GM23248 (cell line): ENCODE measurements at regions not wholly inside any gene's neighbourhood (a gene's known extent, or its start where the extent isn't known, plus 50 kb on each side); places are given as distances from the start of the nearest gene placed in this dataset.

Experiments used
- DNase-seq: peaks from one replicate; pipeline ENCODE4 v3.0.0-alpha.2; 2015
- H2AFZ ChIP-seq: fragments of 200-600 bp; sonication (generic); 2 replicates; pipeline ENCODE4 v1.6.1; 2016; ENCODE audit warnings: antibody characterized with exemption
- H3F3A ChIP-seq: fragments of 200-600 bp; sonication (generic); 2 replicates; pipeline ENCODE4 v1.6.1; 2016; ENCODE audit warnings: mild to moderate bottlenecking, antibody characterized with exemption, mixed run types; ENCODE audit not compliant: insufficient read depth
- H3K27ac ChIP-seq: fragments of 200-600 bp; sonication (generic); 2 replicates; pipeline ENCODE4 v1.5.1; 2016; ENCODE audit warnings: mild to moderate bottlenecking
- H3K27me3 ChIP-seq: fragments of 200-600 bp; sonication (generic); replicated peaks from 2 replicates; pipeline ENCODE4 v1.6.1; 2016; ENCODE audit warnings: mild to moderate bottlenecking; ENCODE audit not compliant: insufficient read depth
- H3K36me3 ChIP-seq: fragments of 200-600 bp; sonication (generic); 2 replicates; pipeline ENCODE4 v1.6.1; 2016; ENCODE audit warnings: low read depth, mild to moderate bottlenecking
- H3K4me1 ChIP-seq: fragments of 200-600 bp; sonication (generic); 2 replicates; pipeline ENCODE4 v1.6.1; 2016; ENCODE audit warnings: mild to moderate bottlenecking; ENCODE audit not compliant: insufficient read depth
- H3K4me2 ChIP-seq: fragments of 200-600 bp; sonication (generic); one replicate; pipeline ENCODE4 v1.6.1; 2016; ENCODE audit warnings: mild to moderate bottlenecking; ENCODE audit not compliant: unreplicated experiment
- H3K4me3 ChIP-seq: fragments of 200-600 bp; sonication (generic); 2 replicates; pipeline ENCODE4 v1.5.1; 2016; ENCODE audit warnings: mild to moderate bottlenecking
- H3K79me2 ChIP-seq: fragments of 200-600 bp; sonication (generic); 2 replicates; pipeline ENCODE4 v1.6.1; 2016; ENCODE audit warnings: mild to moderate bottlenecking; ENCODE audit not compliant: insufficient read depth
- H3K9ac ChIP-seq: fragments of 200-600 bp; sonication (generic); 2 replicates; pipeline ENCODE4 v1.6.1; 2016; ENCODE audit warnings: mild to moderate bottlenecking
- H3K9me2 ChIP-seq: fragments of 200-600 bp; sonication (generic); 2 replicates; pipeline ENCODE4 v1.6.1; 2016; ENCODE audit warnings: mixed run types, mild to moderate bottlenecking, moderate library complexity; ENCODE audit not compliant: insufficient read depth
- H3K9me3 ChIP-seq: fragments of 200-600 bp; sonication (generic); one replicate; pipeline ENCODE4 v1.6.1; 2017; ENCODE audit warnings: low read depth
- H4K20me1 ChIP-seq: fragments of 200-600 bp; sonication (generic); 2 replicates; pipeline ENCODE4 v1.6.0; 2016; ENCODE audit not compliant: insufficient read depth
- EZH2 ChIP-seq: fragments of 200-600 bp; sonication (generic); IDR thresholded peaks from 2 replicates; pipeline ENCODE4 v1.6.1; 2018; ENCODE audit warnings: antibody characterized with exemption, mild to moderate bottlenecking; ENCODE audit not compliant: insufficient read depth, poor library complexity, severe bottlenecking
- EZH2phosphoT487 ChIP-seq: fragments of 200-600 bp; sonication (generic); IDR thresholded peaks from 2 replicates; pipeline ENCODE4 v1.6.1; 2018; ENCODE audit warnings: antibody characterized with exemption, moderate library complexity, mild to moderate bottlenecking, low read depth; ENCODE audit not compliant: insufficient read depth
- WGBS, 2 experiments: methylation state at CpG; one replicate each; pipeline ENCODE4 v1.1.6; 2015 to 2017; ENCODE audit warnings: low lambda C conversion rate in 2 of 2, low coverage in 1 of 2; ENCODE audit errors: missing lambda C conversion rate in 2 of 2; 5-methylcytosine and 5-hydroxymethylcytosine counted together
- in situ Hi-C: fragments of 300-500 bp; cut with MboI; formaldehyde crosslinking; loops from 2 replicates; pipeline ENCODE4 v1.15.0; 2020

- Histone ChIP-seq H3K9ac (no peak overlapping the region), H3K79me2 (no peaks in the 10 kb centered on the region), H3F3A (no peaks in the 10 kb centered on the region), H3K4me2 (no peak overlapping the region), H3K9me3 (no peaks in the 10 kb centered on the region), H3K4me3 (no peak overlapping the region), H4K20me1 (no peaks in the 10 kb centered on the region), H2AFZ (no peak overlapping the region), H3K27me3 (no peaks in the 10 kb centered on the region), H3K9me2 (no peaks in the 10 kb centered on the region), H3K4me1 (no peaks in the 10 kb centered on the region), H3K27ac (no peak overlapping the region), H3K36me3 (no peaks in the 10 kb centered on the region)
- 4 to 5% methylated on average over 2 of the region's 2 CpGs for whole genome bisulfite sequencing, 2 experiments
- in situ Hi-C loops = no loop called here
- DNase-seq = no peak
- TF ChIP-seq EZH2 = no peak
- TF ChIP-seq EZH2phosphoT487 = no peak
Measured at GRCh38 chr6:103729658-103730057, 1130.1 kb downstream of the HACE1 start.

GRCh38 chr6:103723438-103724322 is 1136.0 kb downstream of the HACE1 start:
- no peak overlapping the region for H3K4me2 ChIP-seq
- H3K9me3 ChIP-seq = no peaks in the 10 kb centered on the region
- no peak overlapping the region for H3K9ac ChIP-seq
- H3K27ac ChIP-seq = no peak overlapping the region
- H4K20me1 ChIP-seq = no peaks in the 10 kb centered on the region
- no peaks in the 10 kb centered on the region for H3K79me2 ChIP-seq
- H3F3A ChIP-seq = no peaks in the 10 kb centered on the region
- no peak for TF ChIP-seq EZH2phosphoT487
- TF ChIP-seq EZH2 = no peak
- DNase-seq = no peak
- H3K4me3 ChIP-seq = no peak overlapping the region
- no peaks in the 10 kb centered on the region for H3K4me1 ChIP-seq
- no peaks in the 10 kb centered on the region for H3K9me2 ChIP-seq
- no peaks in the 10 kb centered on the region for H3K36me3 ChIP-seq
- H3K27me3 ChIP-seq = no peaks in the 10 kb centered on the region
- in situ Hi-C loops = no loop called here
- H2AFZ ChIP-seq = no peak overlapping the region

- in situ Hi-C loops = no loop called here
- H3K27ac ChIP-seq = no peak overlapping the region
- no peaks in the 10 kb centered on the region for H3K79me2 ChIP-seq
- H3K4me1 ChIP-seq = no peaks in the 10 kb centered on the region
- H3F3A ChIP-seq = no peaks in the 10 kb centered on the region
- no peaks in the 10 kb centered on the region for H3K9me3 ChIP-seq
- H3K27me3 ChIP-seq = no peaks in the 10 kb centered on the region
- DNase-seq = no peak
- no peak overlapping the region for H2AFZ ChIP-seq
- no peaks in the 10 kb centered on the region for H3K36me3 ChIP-seq
- H3K9me2 ChIP-seq = no peaks in the 10 kb centered on the region
- H4K20me1 ChIP-seq = no peaks in the 10 kb centered on the region
- no peak for TF ChIP-seq EZH2phosphoT487
- no peak for TF ChIP-seq EZH2
- H3K4me3 ChIP-seq = no peak overlapping the region
- 36 to 37% methylated on average over 1 of the region's 1 CpG for WGBS, 2 experiments
- no peak overlapping the region for H3K9ac ChIP-seq
- no peak overlapping the region for H3K4me2 ChIP-seq
Measured at GRCh38 chr6:103722683-103723082, 1137.0 kb downstream of the HACE1 start.

GRCh38 chr6:103721923-103722322 is 1137.8 kb downstream of the HACE1 start:
- in situ Hi-C loops = no loop called here
- Histone ChIP-seq H2AFZ (no peak overlapping the region), H3K9ac (no peak overlapping the region), H3K4me1 (no peaks in the 10 kb centered on the region), H3K79me2 (no peaks in the 10 kb centered on the region), H3K36me3 (no peaks in the 10 kb centered on the region), H3K9me3 (no peaks in the 10 kb centered on the region), H4K20me1 (no peaks in the 10 kb centered on the region), H3K27ac (no peak overlapping the region), H3F3A (no peaks in the 10 kb centered on the region), H3K9me2 (no peaks in the 10 kb centered on the region), H3K27me3 (no peaks in the 10 kb centered on the region), H3K4me3 (no peak overlapping the region), H3K4me2 (no peak overlapping the region)
- WGBS, 2 experiments = 36% methylated on average over 2 of the region's 2 CpGs
- no peak for DNase-seq
- TF ChIP-seq EZH2phosphoT487 (no peak), EZH2 (no peak)
